ENCODE measurements at regions not wholly inside any gene's neighbourhood (a gene's known extent, or its start where the extent isn't known, plus 50 kb on each side); places are given as distances from the start of the nearest gene placed in this dataset.

DNA sequence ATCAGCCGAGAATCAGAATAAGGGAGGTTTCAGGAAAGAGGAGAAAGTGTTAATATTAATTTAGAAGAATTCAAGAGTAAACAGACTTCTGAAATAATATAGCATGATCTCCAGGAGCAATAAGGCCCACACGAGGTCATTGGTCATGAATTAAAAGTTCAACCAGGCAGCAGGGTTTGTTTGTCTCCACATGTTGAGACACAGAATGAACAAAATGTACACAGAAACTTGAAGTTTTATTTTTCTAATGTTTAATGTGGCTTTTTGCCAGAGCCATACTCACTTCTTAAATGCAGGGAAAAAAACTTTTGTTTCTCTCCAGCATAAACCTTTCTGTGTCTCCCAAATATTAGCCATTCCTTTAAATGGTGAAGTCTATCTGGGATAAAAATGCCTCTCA is 504.5 kb downstream of the HDGFL1 start:
- DNase-seq (ENCODE audit: extremely low spot score, unreplicated experiment): no peak
- peak overlapping the region; percentile 65 for H3K27ac Mint-ChIP-seq (ENCODE audit: unreplicated experiment)
- H3K4me3 Mint-ChIP-seq (ENCODE audit: unreplicated experiment): no peak overlapping the region

DNA sequence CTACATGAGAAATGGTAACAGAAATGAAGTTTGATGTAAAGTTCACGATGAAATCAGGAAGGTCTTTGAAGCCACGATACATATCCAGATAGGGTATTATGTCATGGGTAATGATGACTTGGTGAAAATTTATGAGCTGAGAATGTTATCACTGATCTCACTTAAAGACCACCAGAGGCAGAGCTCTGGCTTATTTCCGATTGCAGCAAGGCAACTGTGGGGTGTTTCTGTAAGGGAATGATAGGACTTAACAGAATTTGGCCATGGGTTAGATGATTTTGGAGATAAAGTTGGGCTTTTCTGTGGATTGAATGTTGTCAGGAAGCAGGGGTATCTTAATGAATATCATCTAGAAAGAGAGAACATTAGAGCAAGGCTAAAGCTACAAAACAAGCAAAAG is 508.4 kb downstream of the HDGFL1 start:
- Mint-ChIP-seq H3K36me3 (ENCODE audit: unreplicated experiment) (peaks cover 2% of the 10 kb centered on the region), H3K27ac (ENCODE audit: unreplicated experiment) (no peak overlapping the region), H3K9me3 (ENCODE audit: unreplicated experiment) (peaks cover 9% of the 10 kb centered on the region), H3K4me1 (ENCODE audit: unreplicated experiment) (peaks cover 21% of the 10 kb centered on the region), H3K4me3 (ENCODE audit: unreplicated experiment) (no peak overlapping the region), H3K27me3 (ENCODE audit: unreplicated experiment) (no peaks in the 10 kb centered on the region)
- TF ChIP-seq, protein P1, sequence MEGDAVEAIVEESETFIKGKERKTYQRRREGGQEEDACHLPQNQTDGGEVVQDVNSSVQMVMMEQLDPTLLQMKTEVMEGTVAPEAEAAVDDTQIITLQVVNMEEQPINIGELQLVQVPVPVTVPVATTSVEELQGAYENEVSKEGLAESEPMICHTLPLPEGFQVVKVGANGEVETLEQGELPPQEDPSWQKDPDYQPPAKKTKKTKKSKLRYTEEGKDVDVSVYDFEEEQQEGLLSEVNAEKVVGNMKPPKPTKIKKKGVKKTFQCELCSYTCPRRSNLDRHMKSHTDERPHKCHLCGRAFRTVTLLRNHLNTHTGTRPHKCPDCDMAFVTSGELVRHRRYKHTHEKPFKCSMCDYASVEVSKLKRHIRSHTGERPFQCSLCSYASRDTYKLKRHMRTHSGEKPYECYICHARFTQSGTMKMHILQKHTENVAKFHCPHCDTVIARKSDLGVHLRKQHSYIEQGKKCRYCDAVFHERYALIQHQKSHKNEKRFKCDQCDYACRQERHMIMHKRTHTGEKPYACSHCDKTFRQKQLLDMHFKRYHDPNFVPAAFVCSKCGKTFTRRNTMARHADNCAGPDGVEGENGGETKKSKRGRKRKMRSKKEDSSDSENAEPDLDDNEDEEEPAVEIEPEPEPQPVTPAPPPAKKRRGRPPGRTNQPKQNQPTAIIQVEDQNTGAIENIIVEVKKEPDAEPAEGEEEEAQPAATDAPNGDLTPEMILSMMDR (IDR thresholded peaks at IDR 0.05): no peak
- no peak for DNase-seq (ENCODE audit: extremely low spot score, unreplicated experiment)

More for the DNA sequence above, 504.5 kb downstream of the HDGFL1 start:
- Mint-ChIP-seq H3K4me1 (ENCODE audit: unreplicated experiment) (peaks cover 27% of the 10 kb centered on the region), H3K27me3 (ENCODE audit: unreplicated experiment) (no peaks in the 10 kb centered on the region), H3K9me3 (ENCODE audit: unreplicated experiment) (peaks cover 12% of the 10 kb centered on the region), H3K36me3 (ENCODE audit: unreplicated experiment) (peaks cover 2% of the 10 kb centered on the region)
- TF ChIP-seq, protein P1 (IDR thresholded peaks at IDR 0.05): no peak

DNA sequence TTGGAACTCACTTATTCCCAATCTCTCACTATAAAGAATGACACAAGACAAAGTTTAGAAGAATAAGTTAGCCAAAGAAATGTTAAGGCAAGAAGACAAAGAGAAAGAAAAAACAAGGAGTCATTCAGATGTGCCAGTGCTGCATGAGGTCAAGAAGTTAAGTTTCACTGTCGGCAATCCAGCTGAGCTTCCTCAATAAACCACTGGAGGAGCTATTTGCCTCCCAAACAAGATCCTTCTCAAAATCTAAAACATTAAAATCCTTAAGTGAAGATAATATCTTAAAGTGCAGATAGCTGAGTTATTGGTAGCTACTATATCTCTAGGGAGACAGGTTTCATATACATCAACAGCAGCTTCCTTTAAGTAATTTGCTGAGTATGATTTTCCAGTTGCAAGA is 512.3 kb downstream of the HDGFL1 start:
- Mint-ChIP-seq H3K9me3 (ENCODE audit: unreplicated experiment) (no peaks in the 10 kb centered on the region), H3K27ac (ENCODE audit: unreplicated experiment) (no peak overlapping the region), H3K27me3 (ENCODE audit: unreplicated experiment) (no peaks in the 10 kb centered on the region), H3K4me3 (ENCODE audit: unreplicated experiment) (no peak overlapping the region), H3K4me1 (ENCODE audit: unreplicated experiment) (no peaks in the 10 kb centered on the region), H3K36me3 (ENCODE audit: unreplicated experiment) (no peaks in the 10 kb centered on the region)
- TF ChIP-seq, protein P1 (IDR thresholded peaks at IDR 0.05): peak; percentile 45
- no peak for DNase-seq (ENCODE audit: extremely low spot score, unreplicated experiment)

DNA sequence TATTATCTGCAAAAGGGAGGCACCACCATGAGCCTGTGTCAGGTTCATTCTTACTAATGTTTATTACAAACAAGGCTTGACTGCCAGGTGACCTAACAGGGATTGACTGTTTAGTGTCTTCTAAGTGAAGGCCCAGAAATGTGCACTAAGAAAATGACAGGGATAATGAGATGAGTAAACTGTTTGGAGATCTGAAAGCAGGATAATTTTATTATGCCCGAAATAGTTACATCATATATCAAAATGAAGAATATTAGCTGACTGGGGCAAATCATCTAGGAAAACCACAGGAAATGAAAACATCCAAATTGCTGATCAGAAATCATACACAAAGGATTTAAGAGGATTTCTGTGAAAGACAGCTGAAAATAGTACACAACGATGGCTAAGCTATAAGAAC is 516.7 kb downstream of the HDGFL1 start:
- H3K4me1 Mint-ChIP-seq (ENCODE audit: unreplicated experiment): peaks cover 2% of the 10 kb centered on the region
- no peak overlapping the region for H3K4me3 Mint-ChIP-seq (ENCODE audit: unreplicated experiment)
- DNase-seq (ENCODE audit: extremely low spot score, unreplicated experiment): no peak
- H3K27ac Mint-ChIP-seq (ENCODE audit: unreplicated experiment): no peak overlapping the region
- H3K36me3 Mint-ChIP-seq (ENCODE audit: unreplicated experiment): no peaks in the 10 kb centered on the region
- no peaks in the 10 kb centered on the region for H3K9me3 Mint-ChIP-seq (ENCODE audit: unreplicated experiment)
- no peaks in the 10 kb centered on the region for H3K27me3 Mint-ChIP-seq (ENCODE audit: unreplicated experiment)
- TF ChIP-seq, protein P1 (IDR thresholded peaks at IDR 0.05): no peak

DNA sequence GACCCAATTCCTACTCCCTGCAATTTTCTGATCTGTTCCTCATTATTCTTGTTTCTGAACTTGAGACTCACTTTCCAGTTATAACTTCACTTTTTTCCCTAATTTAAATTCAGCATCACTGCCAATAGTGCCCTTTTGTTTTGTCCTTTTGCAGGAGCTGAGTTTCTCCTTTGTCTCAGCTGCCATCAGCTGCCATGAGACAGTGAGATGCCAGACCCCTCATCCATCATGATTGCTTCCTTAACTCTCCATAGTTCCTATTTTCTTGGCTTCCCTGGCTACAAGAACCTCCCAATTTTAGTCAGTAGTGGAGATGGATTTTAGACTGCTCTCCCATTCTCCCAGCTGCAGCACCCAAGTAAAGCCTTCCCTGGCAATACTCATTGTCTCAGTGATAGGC is 518.1 kb downstream of the HDGFL1 start:
- Mint-ChIP-seq H3K27ac (ENCODE audit: unreplicated experiment) (no peak overlapping the region), H3K36me3 (ENCODE audit: unreplicated experiment) (no peaks in the 10 kb centered on the region), H3K4me1 (ENCODE audit: unreplicated experiment) (peaks cover 2% of the 10 kb centered on the region), H3K9me3 (ENCODE audit: unreplicated experiment) (no peaks in the 10 kb centered on the region), H3K27me3 (ENCODE audit: unreplicated experiment) (no peaks in the 10 kb centered on the region), H3K4me3 (ENCODE audit: unreplicated experiment) (no peak overlapping the region)
- TF ChIP-seq, protein P1 (IDR thresholded peaks at IDR 0.05): no peak
- DNase-seq (ENCODE audit: extremely low spot score, unreplicated experiment): no peak

All from osteocyte (in vitro differentiated cells).